ENCODE measurements at regions not wholly inside any gene's neighbourhood (a gene's known extent, or its start where the extent isn't known, plus 50 kb on each side); places are given as distances from the start of the nearest gene placed in this dataset.

DNA sequence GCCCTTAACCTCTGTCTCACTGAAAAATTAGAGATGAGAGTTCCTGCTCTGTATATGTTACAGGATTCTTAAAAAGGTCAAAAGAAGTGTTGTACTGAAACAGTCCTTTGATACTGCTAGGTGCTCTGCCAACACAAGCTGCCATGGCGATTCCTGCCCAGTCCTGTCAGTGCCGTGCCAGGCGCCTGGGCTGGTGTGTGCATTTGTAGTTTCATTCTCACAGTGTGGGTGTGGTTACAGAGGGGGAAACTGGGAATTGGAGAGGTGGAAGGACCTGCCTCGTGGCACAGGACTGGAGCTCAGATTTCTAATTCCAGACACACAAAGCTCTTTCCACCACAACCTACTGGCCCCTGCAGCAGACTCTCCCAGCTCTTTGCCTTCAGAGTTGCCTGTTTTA, 122.3 kb upstream of the RAB6C start (continued):
- TF ChIP-seq GATA2 (CRISPR knock-in tag; IDR thresholded peaks at IDR 0.05) (no peak), GABPA (IDR thresholded peaks at IDR 0.05; ENCODE audit: low read depth) (no peak)
- TF ChIP-seq, protein P1, sequence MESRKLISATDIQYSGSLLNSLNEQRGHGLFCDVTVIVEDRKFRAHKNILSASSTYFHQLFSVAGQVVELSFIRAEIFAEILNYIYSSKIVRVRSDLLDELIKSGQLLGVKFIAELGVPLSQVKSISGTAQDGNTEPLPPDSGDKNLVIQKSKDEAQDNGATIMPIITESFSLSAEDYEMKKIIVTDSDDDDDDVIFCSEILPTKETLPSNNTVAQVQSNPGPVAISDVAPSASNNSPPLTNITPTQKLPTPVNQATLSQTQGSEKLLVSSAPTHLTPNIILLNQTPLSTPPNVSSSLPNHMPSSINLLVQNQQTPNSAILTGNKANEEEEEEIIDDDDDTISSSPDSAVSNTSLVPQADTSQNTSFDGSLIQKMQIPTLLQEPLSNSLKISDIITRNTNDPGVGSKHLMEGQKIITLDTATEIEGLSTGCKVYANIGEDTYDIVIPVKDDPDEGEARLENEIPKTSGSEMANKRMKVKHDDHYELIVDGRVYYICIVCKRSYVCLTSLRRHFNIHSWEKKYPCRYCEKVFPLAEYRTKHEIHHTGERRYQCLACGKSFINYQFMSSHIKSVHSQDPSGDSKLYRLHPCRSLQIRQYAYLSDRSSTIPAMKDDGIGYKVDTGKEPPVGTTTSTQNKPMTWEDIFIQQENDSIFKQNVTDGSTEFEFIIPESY (IDR thresholded peaks at IDR 0.05; ENCODE audit: borderline replicate concordance, low read depth): no peak

DNA sequence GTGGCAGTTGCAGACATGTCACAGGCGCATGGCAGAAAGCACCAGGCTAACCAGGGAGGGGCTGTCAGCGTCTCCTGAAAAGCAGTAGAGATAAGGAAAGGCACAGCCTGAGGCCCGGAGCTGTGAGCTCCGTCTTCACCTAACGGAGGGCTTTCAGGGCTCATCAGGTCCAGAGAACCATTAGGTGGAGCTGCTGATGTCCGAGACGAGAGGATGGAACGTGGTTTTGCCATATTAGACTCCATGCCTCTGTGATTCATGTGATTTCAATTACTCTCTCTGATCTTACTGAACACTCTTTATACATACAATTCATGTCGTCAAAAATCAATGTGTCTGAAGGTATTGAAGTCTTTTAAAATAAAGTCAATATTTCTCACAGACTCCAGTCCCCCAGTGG, 120.3 kb upstream of the RAB6C start:
- TF ChIP-seq, protein P2, sequence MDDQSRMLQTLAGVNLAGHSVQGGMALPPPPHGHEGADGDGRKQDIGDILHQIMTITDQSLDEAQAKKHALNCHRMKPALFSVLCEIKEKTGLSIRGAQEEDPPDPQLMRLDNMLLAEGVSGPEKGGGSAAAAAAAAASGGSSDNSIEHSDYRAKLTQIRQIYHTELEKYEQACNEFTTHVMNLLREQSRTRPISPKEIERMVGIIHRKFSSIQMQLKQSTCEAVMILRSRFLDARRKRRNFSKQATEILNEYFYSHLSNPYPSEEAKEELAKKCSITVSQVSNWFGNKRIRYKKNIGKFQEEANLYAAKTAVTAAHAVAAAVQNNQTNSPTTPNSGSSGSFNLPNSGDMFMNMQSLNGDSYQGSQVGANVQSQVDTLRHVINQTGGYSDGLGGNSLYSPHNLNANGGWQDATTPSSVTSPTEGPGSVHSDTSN (IDR thresholded peaks at IDR 0.05): no peak
- peak; percentile 26; the same call in 1 of the 2 replicates for TF ChIP-seq RAD21 (IDR thresholded peaks at IDR 0.05; ENCODE audit: low read length)
- no peak for TF ChIP-seq POLR2AphosphoS5 (IDR thresholded peaks at IDR 0.05; ENCODE audit: low read depth, low read length)
- TF ChIP-seq EZH2phosphoT487 (IDR thresholded peaks at IDR 0.05; ENCODE audit: borderline replicate concordance, low read depth): no peak
- no peak for TF ChIP-seq NRF1 (IDR thresholded peaks at IDR 0.05; ENCODE audit: low read depth, low read length)
- WGBS (ENCODE audit: low lambda C conversion rate): 25% methylated on average over 9 of the region's 9 CpGs
- Histone ChIP-seq H3K27ac (ENCODE audit: low read depth in 2 of 2, low read length in 1 of 2) (no peak overlapping the region), H3K4me1 (ENCODE audit: control insufficient read depth in 1 of 2, insufficient read depth in 2 of 2, low read depth in 1 of 2, low read length in 1 of 2) (peaks cover 0 to 18% of the 10 kb centered on the region in 2 experiments; a peak in 2 of 4 replicates), H3K36me3 (replicated peaks in 1 of 2; ENCODE audit: control insufficient read depth in 1 of 2, insufficient read depth in 2 of 2, low read length in 1 of 2) (no peaks in the 10 kb centered on the region), H3K27me3 (ENCODE audit: insufficient read depth) (no peaks in the 10 kb centered on the region), H3K9me3 (no peaks in the 10 kb centered on the region), H4K20me1 (ENCODE audit: insufficient read depth) (no peaks in the 10 kb centered on the region), H3K4me2 (no peak overlapping the region), H3K9me2 (no peaks in the 10 kb centered on the region), H2AFZ (ENCODE audit: low read depth) (no peak overlapping the region), H3F3A (replicated peaks; ENCODE audit: insufficient read depth) (no peaks in the 10 kb centered on the region), H3K79me2 (ENCODE audit: insufficient read depth) (no peaks in the 10 kb centered on the region), H3K9ac (no peak overlapping the region), H3K4me3 (ENCODE audit: low read depth in 2 of 2, low read length in 1 of 2) (no peak overlapping the region)
- POLR2A ChIA-PET: no interaction called here
- CTCF ChIA-PET: interaction anchor here (4.4 kb wide), 1 partner anchor 64 kb away, joined by 26 read pairs; no protein-coding TSS in a partner anchor
- DNase-seq: peak; percentile 36

DNA sequence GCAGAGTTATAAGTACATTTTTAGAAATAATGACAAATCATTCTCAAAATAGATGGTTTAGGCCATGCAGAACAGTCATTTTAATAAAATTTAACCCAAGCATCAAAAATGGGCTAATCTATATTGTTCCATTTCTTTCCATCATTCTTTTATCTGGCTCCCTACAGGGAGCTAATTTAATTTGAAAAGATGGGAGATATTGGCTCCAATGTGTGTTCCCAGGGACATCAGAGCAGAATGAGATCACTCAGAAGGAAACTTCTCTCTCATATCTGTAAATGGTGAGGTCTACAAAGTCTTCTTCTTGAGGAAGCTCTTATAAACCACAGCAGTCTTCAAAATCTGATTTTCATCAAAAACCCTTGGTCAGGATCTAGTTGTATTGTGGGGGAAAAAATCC, 119.4 kb upstream of the RAB6C start:
- Histone ChIP-seq H2AFZ (ENCODE audit: low read depth) (no peak overlapping the region), H3K27me3 (ENCODE audit: insufficient read depth) (no peaks in the 10 kb centered on the region), H3K79me2 (ENCODE audit: insufficient read depth) (no peaks in the 10 kb centered on the region), H3K4me1 (ENCODE audit: control insufficient read depth in 1 of 2, insufficient read depth in 2 of 2, low read depth in 1 of 2, low read length in 1 of 2) (peaks cover 0 to 18% of the 10 kb centered on the region in 2 experiments; a peak in 2 of 4 replicates), H3K9me3 (no peaks in the 10 kb centered on the region), H3K9me2 (no peaks in the 10 kb centered on the region), H3F3A (replicated peaks; ENCODE audit: insufficient read depth) (no peaks in the 10 kb centered on the region), H3K4me3 (ENCODE audit: low read depth in 2 of 2, low read length in 1 of 2) (no peak overlapping the region), H3K36me3 (replicated peaks in 1 of 2; ENCODE audit: control insufficient read depth in 1 of 2, insufficient read depth in 2 of 2, low read length in 1 of 2) (no peaks in the 10 kb centered on the region), H3K27ac (ENCODE audit: low read depth in 2 of 2, low read length in 1 of 2) (no peak overlapping the region), H3K9ac (no peak overlapping the region), H3K4me2 (no peak overlapping the region), H4K20me1 (ENCODE audit: insufficient read depth) (no peaks in the 10 kb centered on the region)
- TF ChIP-seq EP300 (IDR thresholded peaks at IDR 0.05; ENCODE audit: borderline replicate concordance in 1 of 2, low read depth in 1 of 2, low read length in 1 of 2) (peak in 1 of 2 experiments; percentile 31; a peak in 1 of 4 replicates), GATA2 (CRISPR knock-in tag; IDR thresholded peaks at IDR 0.05) (peak; percentile 74), SMC3 (IDR thresholded peaks at IDR 0.05; ENCODE audit: low read depth, low read length) (no peak), TEAD4 (IDR thresholded peaks at IDR 0.05; ENCODE audit: borderline replicate concordance, insufficient read depth) (no peak), RAD21 (IDR thresholded peaks at IDR 0.05; ENCODE audit: low read length) (no peak)
- TF ChIP-seq, protein P3, sequence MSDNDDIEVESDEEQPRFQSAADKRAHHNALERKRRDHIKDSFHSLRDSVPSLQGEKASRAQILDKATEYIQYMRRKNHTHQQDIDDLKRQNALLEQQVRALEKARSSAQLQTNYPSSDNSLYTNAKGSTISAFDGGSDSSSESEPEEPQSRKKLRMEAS (IDR thresholded peaks at IDR 0.05; ENCODE audit: low read depth): no peak
- peak; percentile 57 for DNase-seq
- ChIA-PET POLR2A (no interaction called here), CTCF (interaction anchor here (1.7 to 4.4 kb wide), 2 partner anchors 10 to 64 kb away, joined by 4 to 26 read pairs; no protein-coding TSS in a partner anchor)

All from SK-N-SH (cell line).